ENCODE measurements at regions not wholly inside any gene's neighbourhood (a gene's known extent, or its start where the extent isn't known, plus 50 kb on each side); places are given as distances from the start of the nearest gene placed in this dataset.

DNA sequence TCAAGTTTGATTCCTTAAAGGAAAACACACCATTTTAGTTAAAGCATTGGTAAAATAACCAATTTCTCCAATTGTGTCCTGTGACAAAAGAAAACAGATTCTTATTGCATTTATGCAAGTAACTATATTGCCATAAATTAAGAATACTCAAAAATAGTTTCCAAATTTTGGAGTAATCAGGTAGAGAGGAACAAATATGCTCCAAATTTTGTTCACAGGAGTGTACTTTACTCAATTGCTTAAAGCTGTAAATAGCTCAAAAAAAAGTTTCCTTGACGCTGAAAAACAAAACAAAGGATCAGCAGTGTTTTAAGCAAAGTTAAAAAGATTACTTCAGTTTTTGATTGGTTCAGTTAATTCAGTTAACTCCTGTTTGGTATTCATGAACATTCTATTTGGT, 52.2 kb upstream of the INHBA start:
- no peaks in the 10 kb centered on the region for H3K9me3 ChIP-seq
- TF ChIP-seq, protein P1, sequence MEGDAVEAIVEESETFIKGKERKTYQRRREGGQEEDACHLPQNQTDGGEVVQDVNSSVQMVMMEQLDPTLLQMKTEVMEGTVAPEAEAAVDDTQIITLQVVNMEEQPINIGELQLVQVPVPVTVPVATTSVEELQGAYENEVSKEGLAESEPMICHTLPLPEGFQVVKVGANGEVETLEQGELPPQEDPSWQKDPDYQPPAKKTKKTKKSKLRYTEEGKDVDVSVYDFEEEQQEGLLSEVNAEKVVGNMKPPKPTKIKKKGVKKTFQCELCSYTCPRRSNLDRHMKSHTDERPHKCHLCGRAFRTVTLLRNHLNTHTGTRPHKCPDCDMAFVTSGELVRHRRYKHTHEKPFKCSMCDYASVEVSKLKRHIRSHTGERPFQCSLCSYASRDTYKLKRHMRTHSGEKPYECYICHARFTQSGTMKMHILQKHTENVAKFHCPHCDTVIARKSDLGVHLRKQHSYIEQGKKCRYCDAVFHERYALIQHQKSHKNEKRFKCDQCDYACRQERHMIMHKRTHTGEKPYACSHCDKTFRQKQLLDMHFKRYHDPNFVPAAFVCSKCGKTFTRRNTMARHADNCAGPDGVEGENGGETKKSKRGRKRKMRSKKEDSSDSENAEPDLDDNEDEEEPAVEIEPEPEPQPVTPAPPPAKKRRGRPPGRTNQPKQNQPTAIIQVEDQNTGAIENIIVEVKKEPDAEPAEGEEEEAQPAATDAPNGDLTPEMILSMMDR (IDR thresholded peaks at IDR 0.05): no peak
- no peaks in the 10 kb centered on the region for H3K36me3 ChIP-seq
- no peak for DNase-seq
- H3K27me3 ChIP-seq: no peaks in the 10 kb centered on the region
- intact Hi-C loops (cut with DNase I; ENCODE audit: low total_unique reads): no loop called here
- H3K27ac ChIP-seq: no peak overlapping the region
- H3K4me1 ChIP-seq: no peaks in the 10 kb centered on the region
- H3K4me3 ChIP-seq: no peak overlapping the region

DNA sequence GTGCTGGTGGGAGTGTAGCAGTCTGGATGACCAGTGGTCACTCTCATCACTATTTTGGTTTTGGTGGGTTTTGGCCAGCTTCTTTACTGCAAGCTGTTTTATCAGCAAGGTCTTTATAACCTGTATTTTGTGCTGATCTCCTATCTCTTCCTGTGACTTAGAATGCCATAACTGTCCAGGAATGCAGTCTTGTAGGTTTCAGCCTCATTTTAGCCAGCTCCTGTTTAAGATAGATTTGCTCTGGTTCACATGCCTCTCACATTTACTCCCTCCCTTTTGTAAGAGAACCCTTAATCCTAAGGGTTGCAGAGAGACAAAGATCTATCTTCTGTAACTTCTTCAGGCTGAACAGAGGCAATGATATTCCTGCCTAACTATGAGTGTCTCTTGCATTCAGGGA, 51.2 kb upstream of the INHBA start:
- H3K27ac ChIP-seq: no peak overlapping the region
- intact Hi-C loops (cut with DNase I; ENCODE audit: low total_unique reads): no loop called here
- no peaks in the 10 kb centered on the region for H3K9me3 ChIP-seq
- no peak overlapping the region for H3K4me3 ChIP-seq
- no peaks in the 10 kb centered on the region for H3K36me3 ChIP-seq
- TF ChIP-seq, protein P1 (IDR thresholded peaks at IDR 0.05): no peak
- no peak for DNase-seq
- no peaks in the 10 kb centered on the region for H3K27me3 ChIP-seq
- no peaks in the 10 kb centered on the region for H3K4me1 ChIP-seq
